Sigmoid colon (tissue), 6 donors: ENCODE measurements at regions not wholly inside any gene's neighbourhood (a gene's known extent, or its start where the extent isn't known, plus 50 kb on each side); places are given as distances from the start of the nearest gene placed in this dataset.

Experiments used
- DNase-seq: peaks from one replicate; pipeline ENCODE4 v3.0.0-alpha.2; 2019
- H3K27ac ChIP-seq, 4 donors: fragments of 200-600 bp; sonication (generic); one replicate each; pipeline ENCODE4 v1.5.1; 2016 to 2019; ENCODE audit warnings: mild to moderate bottlenecking in 1 of 4
- H3K27me3 ChIP-seq, 3 donors: fragments of 200-600 bp; sonication (generic); one replicate each; pipeline ENCODE4 v1.5.1; 2019; ENCODE audit warnings: mild to moderate bottlenecking in 1 of 3
- H3K36me3 ChIP-seq, 4 donors: fragments of 200-600 bp; sonication (generic); one replicate each; pipeline ENCODE4 v1.5.1; 2016 to 2019
- H3K4me1 ChIP-seq, 4 donors: fragments of 200-600 bp; sonication (generic); one replicate each; pipeline ENCODE4 v1.5.1; 2017 to 2019
- H3K4me3 ChIP-seq, 4 donors: fragments of 200-600 bp; sonication (generic); one replicate each; pipeline ENCODE4 v1.5.1; 2017 to 2019; ENCODE audit warnings: mild to moderate bottlenecking in 2 of 4, moderate library complexity in 1 of 4
- H3K9me3 ChIP-seq, 4 donors: fragments of 200-600 bp in 3 of 4; sonication (generic) in 3 of 4; one replicate each; pipeline versions ENCODE4 v1.5.1 to v1.6.1; 2013 to 2019
- CTCF ChIP-seq, 4 experiments: fragments of 450-650 bp in 3 of 4; fragments of 200-600 bp in 1 of 4; IDR thresholded peaks; one replicate each; pipeline ENCODE4 v1.5.1; 2016 to 2019; ENCODE audit warnings: antibody characterized with exemption in 4 of 4, mild to moderate bottlenecking in 3 of 4, moderate library complexity in 2 of 4
- EP300 ChIP-seq, 4 donors: sonication (generic); formaldehyde crosslinking; IDR thresholded peaks; one replicate each; pipeline ENCODE4 v1.6.1; 2017; ENCODE audit warnings: antibody characterized with exemption in 4 of 4
- POLR2A ChIP-seq, 2 donors: fragments of 450-650 bp; IDR thresholded peaks; one replicate each; pipeline ENCODE4 v1.6.1; 2016; ENCODE audit warnings: antibody characterized with exemption in 2 of 2, mild to moderate bottlenecking in 2 of 2, moderate library complexity in 2 of 2
- POLR2AphosphoS5 ChIP-seq, 4 donors: sonication (generic); formaldehyde crosslinking; IDR thresholded peaks; one replicate each; pipeline ENCODE4 v1.6.1; 2017; ENCODE audit warnings: antibody characterized with exemption in 4 of 4
- WGBS, 2 donors: extraction: QIAGEN DNeasy Blood & Tissue Kit; methylation state at CpG; one replicate each; pipeline ENCODE4 v1.1.7; 2013; 5-methylcytosine and 5-hydroxymethylcytosine counted together
- intact Hi-C: fragments of 100-400 bp; cut with DNase I; formaldehyde crosslinking; loops from one replicate; pipeline ENCODE4 v1.15.1; 2023
- donor health status: healthy with polysubstance abuse.
- donor health status: healthy.

- Histone ChIP-seq H3K4me1 (peaks cover 0 to 10% (median 3%) of the 10 kb centered on the region in 4 donors), H3K36me3 (no peaks in the 10 kb centered on the region), H3K27ac (no peak overlapping the region), H3K27me3 (no peaks in the 10 kb centered on the region), H3K4me3 (no peak overlapping the region), H3K9me3 (no peaks in the 10 kb centered on the region)
- TF ChIP-seq CTCF (IDR thresholded peaks at IDR 0.05) (no peak), POLR2A (IDR thresholded peaks at IDR 0.05) (no peak), POLR2AphosphoS5 (IDR thresholded peaks at IDR 0.05) (no peak), EP300 (IDR thresholded peaks at IDR 0.05) (no peak)
- WGBS, 2 donors: 62 to 65% methylated on average over 6 of the region's 6 CpGs
- intact Hi-C loops: no loop called here
- no peak for DNase-seq
These were observed 245.3 kb upstream of the RASA1 start for GRCh38 chr5:87022415-87022814.

- WGBS, 2 donors: 70 to 72% methylated on average over 1 of the region's 1 CpG
- no peaks in the 10 kb centered on the region for H3K9me3 ChIP-seq
- intact Hi-C loops: no loop called here
- DNase-seq: no peak
- TF ChIP-seq CTCF (IDR thresholded peaks at IDR 0.05) (no peak), POLR2AphosphoS5 (IDR thresholded peaks at IDR 0.05) (no peak), POLR2A (IDR thresholded peaks at IDR 0.05) (no peak), EP300 (IDR thresholded peaks at IDR 0.05) (no peak)
- H3K27me3 ChIP-seq: no peaks in the 10 kb centered on the region
- H3K27ac ChIP-seq: no peak overlapping the region
- no peaks in the 10 kb centered on the region for H3K36me3 ChIP-seq
- no peaks in the 10 kb centered on the region for H3K4me1 ChIP-seq
- no peak overlapping the region for H3K4me3 ChIP-seq
These were observed 240.1 kb upstream of the RASA1 start for GRCh38 chr5:87027570-87027969.

- no peak overlapping the region for H3K27ac ChIP-seq
- DNase-seq: no peak
- H3K36me3 ChIP-seq: no peaks in the 10 kb centered on the region
- H3K9me3 ChIP-seq: no peaks in the 10 kb centered on the region
- H3K27me3 ChIP-seq: no peaks in the 10 kb centered on the region
- H3K4me1 ChIP-seq: no peaks in the 10 kb centered on the region
- H3K4me3 ChIP-seq: no peak overlapping the region
- no peak for TF ChIP-seq POLR2A (IDR thresholded peaks at IDR 0.05)
- no peak for TF ChIP-seq CTCF (IDR thresholded peaks at IDR 0.05)
- no peak for TF ChIP-seq POLR2AphosphoS5 (IDR thresholded peaks at IDR 0.05)
- TF ChIP-seq EP300 (IDR thresholded peaks at IDR 0.05): no peak
- 85 to 88% methylated on average over 7 of the region's 7 CpGs for WGBS, 2 donors
- intact Hi-C loops: no loop called here
These were observed 237.7 kb upstream of the RASA1 start for GRCh38 chr5:87029951-87030350.

- Histone ChIP-seq H3K4me3 (no peak overlapping the region), H3K27ac (no peak overlapping the region), H3K9me3 (no peaks in the 10 kb centered on the region), H3K27me3 (no peaks in the 10 kb centered on the region), H3K36me3 (no peaks in the 10 kb centered on the region), H3K4me1 (no peaks in the 10 kb centered on the region)
- 82 to 86% methylated on average over 7 of the region's 7 CpGs for WGBS, 2 donors
- DNase-seq: no peak
- intact Hi-C loops: no loop called here
- no peak for TF ChIP-seq POLR2A (IDR thresholded peaks at IDR 0.05)
These were observed 237.0 kb upstream of the RASA1 start for GRCh38 chr5:87030699-87031098.

GRCh38 chr5:87034557-87034956 lies 233.1 kb upstream of the RASA1 start:
- H3K27ac ChIP-seq: no peak overlapping the region
- TF ChIP-seq POLR2AphosphoS5 (IDR thresholded peaks at IDR 0.05) (no peak), POLR2A (IDR thresholded peaks at IDR 0.05) (no peak), EP300 (IDR thresholded peaks at IDR 0.05) (no peak), CTCF (IDR thresholded peaks at IDR 0.05) (no peak)
- intact Hi-C loops: no loop called here
- no peak overlapping the region for H3K4me3 ChIP-seq
- no peaks in the 10 kb centered on the region for H3K27me3 ChIP-seq
- H3K9me3 ChIP-seq: peaks cover 0 to 3% (median under 1%) of the 10 kb centered on the region in 4 donors
- 78% methylated on average over 2 of the region's 2 CpGs for WGBS, 2 donors
- H3K36me3 ChIP-seq: no peaks in the 10 kb centered on the region
- DNase-seq: no peak
- no peaks in the 10 kb centered on the region for H3K4me1 ChIP-seq
